GM19043 (cell line): ENCODE measurements at regions not wholly inside any gene's neighbourhood (a gene's known extent, or its start where the extent isn't known, plus 50 kb on each side); places are given as distances from the start of the nearest gene placed in this dataset.

Source experiments
- ATAC-seq: cut with Tn5 transposase; IDR thresholded peaks from one replicate; pipeline ENCODE4 v1.9.1; 2021; ENCODE audit warnings: low read depth; ENCODE audit not compliant: unreplicated experiment

DNA sequence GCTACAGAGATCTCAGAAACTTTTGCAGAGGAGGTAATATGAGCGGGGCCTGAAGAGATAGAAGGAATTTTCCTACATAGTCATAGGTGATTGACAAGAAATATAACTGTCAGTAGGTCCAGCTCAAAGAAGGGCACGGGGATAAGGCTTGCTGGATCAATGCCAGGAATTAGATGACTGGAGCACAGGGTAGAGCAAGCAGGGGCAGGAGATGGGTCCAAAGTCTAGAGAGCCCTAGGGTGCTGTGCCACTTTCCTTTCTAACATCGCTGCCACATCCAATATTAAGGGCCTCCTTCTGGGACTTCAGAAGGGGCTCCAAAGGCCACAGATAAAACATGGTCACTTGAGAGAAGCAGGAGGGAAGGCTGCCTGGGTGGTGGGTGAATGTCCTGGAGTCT is 402.2 kb downstream of the MID1IP1 start:
- ATAC-seq: no peak

DNA sequence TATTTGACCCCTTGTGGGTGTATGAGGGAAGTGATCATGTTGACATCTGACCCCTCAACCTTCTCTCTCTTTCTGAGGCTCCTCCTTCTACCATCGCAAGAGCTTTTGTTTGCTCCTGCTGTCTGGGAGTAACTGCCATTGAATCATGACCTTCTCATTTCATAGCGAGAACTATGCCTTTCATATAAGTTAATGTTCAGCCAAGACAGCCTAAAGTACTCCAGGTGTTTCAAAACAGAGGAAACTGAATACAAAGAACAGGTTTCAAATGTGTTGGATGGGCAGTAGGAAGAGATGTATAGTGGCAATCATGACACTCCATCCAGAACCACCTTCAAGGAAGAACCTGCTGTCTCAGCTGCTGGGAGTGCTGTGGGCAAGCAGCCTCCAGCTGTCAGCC is 403.1 kb downstream of the MID1IP1 start:
- no peak for ATAC-seq

DNA sequence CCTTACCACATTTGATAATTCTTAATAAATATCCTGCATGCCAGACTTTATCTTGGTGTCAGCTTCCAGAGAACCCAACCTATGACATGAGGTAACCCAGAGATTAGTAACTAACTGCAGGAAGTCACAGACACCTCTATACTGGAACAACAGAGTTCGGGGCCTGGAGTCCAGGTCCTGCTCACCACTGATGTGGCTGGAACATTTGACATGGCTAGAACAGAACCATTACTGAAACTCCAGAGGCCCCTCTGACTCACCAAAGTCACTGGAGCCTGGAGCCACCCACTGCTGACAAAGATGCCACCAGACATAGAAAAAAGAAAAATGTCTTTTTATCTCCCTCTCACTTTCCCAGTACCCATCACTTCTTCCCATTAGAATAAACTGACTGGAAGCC is 403.7 kb downstream of the MID1IP1 start:
- no peak for ATAC-seq

DNA sequence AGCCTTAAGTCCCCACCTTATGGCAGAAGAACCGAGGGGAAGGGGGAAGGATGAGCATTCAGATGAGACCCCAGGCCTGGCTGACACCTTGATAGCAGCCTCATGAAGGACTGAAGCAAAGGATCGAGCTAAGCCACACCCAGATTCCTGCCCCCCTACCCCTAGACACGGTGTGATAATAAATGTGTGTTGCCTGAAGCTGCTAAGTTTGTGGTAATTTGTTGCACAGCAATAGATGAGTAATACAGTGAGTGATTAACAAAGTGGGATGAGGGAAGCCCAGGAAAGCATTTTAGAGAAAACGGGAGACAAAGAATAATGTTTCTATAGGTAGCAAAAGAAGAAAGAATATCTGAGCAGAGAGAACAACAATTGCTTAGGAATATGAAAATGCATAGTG is 404.2 kb downstream of the MID1IP1 start:
- no peak for ATAC-seq

DNA sequence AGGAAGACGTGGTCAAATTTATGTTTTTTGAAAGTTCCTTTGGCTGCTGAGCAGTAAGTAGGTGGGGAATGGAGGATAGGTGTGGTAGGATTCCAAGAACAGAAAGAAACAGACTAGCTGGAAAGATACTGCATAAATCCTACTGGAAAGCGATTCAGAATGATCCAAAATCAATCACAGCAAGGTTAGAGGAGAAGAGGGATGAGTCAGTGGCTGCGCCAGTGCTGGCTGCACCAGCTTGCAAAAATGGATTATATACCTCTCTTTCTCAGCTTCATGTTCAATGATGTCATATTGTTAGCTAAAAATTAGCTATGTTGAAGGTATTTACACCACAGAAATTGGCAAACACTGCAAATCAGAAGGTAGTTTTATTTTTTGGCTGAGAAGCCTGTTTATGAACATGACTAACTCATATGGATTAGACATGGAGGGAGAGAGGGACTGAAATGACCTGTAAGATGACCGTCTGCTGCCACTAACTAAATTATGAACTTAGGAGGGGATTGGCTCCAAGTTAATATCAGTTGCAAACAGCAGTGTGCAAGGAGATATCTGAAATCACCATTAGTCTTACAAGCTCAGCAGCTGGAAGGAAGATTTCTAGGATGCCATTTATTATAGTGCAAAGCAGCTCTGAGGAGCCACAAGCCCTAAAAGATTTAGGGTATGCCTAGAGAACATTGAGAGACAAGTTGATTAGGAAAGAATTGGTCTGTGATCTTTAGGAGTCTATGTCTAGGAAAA is 405.3 kb downstream of the MID1IP1 start:
- no peak for ATAC-seq

DNA sequence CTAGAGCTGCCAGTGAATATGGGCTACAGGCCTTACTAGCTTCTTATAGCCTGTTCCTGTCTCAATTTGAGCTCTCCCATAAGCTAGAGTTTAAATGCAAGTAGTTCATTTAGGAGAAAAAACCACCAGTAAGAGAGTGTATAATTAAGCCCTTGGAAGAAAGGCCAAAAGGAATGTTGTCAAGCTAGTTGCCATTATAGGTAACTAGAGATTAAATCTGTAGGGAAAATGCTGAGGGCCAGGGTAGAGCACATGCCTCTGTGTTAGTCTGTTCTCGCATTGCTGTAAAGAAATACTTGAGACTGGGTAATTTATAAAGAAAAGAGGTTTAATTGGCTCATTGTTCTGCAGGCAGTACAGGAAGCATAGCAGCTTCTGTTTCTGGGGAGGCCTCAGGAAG is 410.2 kb downstream of the MID1IP1 start:
- no peak for ATAC-seq

DNA sequence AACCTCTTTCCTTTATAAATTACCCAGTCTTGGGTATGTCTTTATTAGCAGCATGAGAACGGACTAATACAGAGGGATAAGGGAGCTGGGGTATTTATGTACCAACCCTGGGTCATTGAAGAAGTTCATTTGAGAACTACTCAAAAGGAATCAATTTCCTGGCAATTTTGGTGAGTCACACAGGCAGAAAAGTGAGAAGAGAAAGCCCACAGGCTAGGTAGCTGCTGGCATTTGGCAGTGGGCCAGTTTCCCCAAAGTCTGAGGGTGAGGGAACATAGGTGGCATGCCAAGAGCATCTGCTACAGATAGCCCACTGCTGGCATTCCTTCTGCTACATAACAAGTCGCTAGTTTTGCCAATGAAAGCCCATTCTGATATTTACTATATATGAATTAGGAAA is 411.2 kb downstream of the MID1IP1 start:
- no peak for ATAC-seq

DNA sequence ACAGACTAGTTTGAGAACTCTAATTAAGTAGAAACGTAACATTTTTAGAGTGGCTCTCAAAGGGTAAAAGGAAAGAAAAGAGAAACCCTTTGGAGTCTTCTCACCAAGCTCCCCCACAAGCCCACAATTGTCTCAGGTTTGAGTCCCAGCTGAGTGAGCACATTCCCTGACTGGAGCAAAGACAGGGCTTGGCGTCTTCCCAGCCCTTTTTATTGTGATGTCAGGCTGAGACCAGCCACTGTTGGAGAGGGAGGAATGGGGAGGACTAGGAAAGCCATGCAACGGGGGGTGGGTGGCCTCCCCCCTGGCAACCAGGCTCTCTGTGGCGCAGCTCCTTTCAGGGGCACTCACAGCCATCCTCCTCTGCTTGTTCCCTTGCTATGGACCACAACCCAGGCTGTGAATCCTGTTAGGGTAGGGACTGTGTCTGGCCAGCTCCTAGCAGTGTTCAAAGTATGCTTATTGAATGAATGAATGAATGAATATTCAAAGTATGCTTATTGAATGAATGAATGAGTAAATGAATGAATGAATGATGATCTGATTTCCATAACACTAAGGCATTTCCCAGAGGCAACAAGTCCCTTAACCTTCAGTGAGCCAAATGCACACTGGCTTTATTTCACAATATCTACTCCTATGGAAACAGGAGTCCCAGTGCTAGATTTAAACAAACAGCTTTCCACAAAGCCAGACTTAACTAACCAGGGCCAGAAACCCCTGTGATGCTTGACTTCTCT is 413.3 kb downstream of the MID1IP1 start:
- no peak for ATAC-seq

DNA sequence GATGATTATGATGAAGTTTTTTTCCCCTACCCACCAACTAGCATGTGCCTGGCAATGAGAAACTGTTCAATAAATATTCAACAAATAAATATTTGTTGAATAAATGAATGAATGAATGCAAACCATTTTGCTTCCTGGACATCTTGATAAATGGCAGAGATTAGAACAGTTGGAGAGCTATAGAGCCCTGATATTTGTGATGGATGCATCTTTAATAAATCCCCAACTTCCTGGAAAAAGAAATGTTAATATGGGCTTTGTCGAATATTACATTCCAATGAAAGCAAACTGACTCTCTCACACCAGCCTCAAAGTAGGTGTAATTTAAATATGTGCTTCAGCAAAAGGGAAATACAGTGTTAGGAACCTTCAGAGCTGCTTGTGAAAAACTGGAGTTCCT is 419.7 kb downstream of the MID1IP1 start:
- no peak for ATAC-seq

DNA sequence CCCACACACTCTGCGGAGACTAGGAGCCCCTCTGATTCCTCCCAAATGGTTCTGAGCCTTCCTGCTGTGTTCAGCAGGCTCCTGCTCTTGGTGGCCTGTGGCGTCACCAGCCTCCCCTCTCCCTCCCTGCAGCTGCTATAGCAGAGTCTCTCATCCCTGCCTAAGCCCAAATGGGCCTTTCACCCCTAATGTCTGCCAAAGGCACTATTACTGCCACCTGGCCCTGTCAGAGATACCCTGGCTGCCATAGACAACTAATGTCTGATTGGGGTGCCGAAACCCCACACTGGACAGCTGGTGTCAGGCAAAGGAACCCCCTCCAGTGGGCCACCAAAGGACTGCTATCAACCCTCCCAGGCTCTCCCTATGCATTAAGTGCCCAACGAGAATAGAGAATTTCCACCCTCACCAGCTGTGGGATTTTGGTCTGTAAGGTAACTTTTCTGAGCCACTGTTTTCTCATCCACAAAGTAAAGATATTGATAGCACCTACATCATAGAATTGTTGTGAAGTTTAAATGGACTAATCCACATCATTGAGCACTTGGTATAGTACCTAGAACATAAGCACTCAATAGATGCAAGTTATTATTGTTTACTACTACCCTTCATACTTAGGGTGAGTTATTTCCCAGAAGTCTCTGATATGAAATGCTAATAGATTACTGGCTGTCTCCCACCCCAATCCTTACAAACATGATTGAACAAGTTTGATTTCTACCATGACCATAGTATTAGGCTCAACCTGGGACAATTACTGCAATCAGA is 421.3 kb downstream of the MID1IP1 start:
- no peak for ATAC-seq

DNA sequence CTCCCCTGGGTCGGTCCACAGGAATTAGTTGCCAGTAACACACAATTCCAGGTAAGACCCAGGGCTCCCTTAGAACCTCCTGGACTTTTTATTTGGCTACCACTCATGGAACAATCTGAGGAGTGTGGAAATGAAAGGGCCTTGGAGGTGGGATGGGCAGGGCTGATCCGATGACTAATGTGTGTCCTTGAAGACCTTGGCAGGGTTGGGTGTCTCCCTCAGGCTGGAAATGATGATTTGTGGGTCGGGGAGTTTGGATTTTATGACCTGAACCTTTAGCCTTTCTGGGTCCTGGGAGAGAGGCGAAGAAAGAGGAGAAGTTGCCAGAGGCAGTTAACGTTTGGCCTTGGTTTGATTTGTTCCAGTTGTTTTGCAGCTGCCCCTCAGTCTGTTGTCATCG is 425.0 kb downstream of the MID1IP1 start:
- no peak for ATAC-seq

DNA sequence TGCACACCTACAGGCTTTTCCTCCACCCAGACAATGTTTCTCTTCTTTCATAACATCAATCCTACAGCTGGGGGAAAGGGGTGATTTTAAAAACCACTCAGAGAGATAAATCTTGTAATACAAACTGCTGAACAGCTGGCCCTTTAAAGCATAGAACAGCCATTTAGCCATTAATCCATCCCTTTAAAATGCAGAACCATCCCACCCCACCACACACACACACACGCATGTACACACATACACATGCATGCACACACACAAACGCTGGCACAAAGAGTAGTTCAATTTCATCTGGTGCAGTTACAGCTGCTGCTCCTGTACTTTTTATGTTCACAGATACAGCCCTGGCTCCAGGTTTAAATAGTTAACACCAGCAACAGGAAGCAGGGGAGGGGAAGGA is 426.1 kb downstream of the MID1IP1 start:
- no peak for ATAC-seq

DNA sequence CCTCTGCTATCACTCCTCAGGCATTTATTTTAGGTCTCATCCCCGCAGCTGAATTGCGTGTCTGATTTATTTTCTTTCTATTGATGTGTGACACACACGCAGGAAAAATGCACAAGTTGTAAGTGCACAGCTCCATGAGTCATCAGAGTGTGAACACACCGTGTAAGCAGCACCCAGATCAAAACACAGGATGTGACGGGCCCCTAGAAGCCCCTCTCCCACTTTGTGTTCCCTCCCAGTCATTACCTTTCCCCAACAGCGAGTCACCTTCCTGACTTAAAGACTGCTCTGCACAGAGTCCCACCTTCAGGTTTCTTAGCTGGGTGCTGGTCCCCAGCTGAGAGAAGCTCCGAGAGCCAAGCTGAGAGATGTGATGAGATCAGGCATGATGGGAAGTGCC is 436.7 kb downstream of the MID1IP1 start:
- no peak for ATAC-seq

DNA sequence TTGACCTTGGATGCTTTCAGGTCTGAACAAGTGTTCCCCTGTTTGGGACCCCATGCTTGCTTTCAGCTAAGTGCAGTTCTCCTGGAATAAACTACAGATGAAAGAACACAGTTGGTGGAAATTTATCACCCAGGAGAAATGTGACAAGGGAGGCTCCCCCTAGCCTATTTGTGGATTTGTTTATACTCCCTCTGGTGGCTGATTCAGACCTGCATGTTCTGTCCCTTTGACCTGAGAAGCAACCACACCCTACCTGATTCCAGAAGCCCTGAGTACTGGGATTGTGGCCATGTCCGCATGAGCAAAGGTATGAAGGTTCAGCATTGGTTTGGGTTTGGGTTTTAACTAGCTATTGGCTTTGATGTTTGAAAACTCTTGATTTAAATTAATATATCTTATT is 440.9 kb downstream of the MID1IP1 start:
- no peak for ATAC-seq

DNA sequence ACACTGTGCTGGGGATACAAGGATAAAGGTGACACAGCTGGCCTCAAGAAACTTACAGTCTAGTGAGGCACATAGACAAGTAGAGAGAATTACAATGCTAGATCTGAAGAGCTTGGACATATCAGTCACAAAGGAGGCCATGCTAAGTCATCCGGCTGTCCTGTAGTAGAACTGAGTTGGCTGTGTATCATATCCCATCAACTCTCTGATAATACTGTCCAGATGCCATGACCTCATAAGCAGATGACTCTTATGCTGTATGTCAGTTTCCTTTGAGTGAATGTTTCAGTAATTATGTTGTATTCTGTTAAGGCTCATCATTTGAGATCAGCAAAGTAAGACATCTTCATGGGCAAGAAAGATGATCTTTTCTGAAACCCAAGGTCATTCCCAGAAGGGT is 442.9 kb downstream of the MID1IP1 start:
- ATAC-seq: no peak

DNA sequence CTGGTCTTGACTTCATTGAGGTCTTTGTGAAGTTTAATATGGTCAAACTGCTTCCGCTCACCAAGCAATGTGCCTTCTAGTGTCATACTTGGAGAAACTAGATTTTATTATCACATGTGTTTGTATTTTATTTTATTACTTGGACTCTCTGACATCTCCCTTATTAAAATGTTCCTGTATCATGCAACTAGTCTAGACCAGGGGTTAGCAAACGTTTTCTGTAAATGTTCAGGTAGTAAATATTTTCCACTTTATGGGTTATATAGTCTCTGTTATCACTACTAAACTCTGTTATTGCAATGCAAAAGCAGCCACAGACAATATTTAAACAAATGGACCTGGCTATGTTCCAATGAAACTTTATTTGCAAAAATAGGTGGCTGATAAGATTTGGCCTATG is 443.8 kb downstream of the MID1IP1 start:
- no peak for ATAC-seq

DNA sequence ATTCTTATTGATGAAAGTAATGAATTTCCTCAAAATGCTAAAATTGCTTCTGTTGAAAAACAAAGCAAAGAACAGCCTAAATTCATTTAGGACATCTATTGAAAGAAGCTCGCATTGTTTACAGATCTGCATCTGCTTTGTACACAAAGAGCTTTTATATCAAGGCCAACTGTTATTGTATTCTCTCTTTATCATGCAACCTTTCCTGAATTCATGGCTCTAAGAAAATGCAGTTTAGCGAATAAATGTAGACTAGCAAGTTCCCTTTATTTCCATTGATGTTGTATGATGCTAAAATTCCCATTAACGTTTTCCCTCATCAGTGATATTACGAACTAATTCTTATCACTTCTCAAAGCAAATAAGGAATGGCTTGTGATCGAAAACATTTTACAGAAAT is 446.3 kb downstream of the MID1IP1 start:
- no peak for ATAC-seq

DNA sequence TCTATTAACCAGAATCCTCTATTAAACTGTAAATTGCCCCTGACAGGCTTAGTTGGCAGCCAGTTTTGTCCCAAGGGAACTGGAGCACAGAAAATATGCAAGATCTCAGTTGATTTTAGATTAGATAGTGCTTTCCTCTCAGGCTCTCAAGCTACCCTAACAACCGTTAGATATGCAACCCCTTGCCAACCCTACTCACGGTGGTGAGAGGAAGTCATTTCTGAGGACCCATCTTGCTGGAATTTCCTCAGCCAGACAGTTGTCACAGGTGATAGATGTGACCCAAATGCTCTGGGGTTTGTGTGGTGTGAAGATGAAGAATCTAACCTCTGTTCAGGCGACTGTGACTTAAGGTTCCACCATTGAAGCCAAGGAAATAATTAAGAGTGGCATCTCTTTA is 447.1 kb downstream of the MID1IP1 start:
- no peak for ATAC-seq

DNA sequence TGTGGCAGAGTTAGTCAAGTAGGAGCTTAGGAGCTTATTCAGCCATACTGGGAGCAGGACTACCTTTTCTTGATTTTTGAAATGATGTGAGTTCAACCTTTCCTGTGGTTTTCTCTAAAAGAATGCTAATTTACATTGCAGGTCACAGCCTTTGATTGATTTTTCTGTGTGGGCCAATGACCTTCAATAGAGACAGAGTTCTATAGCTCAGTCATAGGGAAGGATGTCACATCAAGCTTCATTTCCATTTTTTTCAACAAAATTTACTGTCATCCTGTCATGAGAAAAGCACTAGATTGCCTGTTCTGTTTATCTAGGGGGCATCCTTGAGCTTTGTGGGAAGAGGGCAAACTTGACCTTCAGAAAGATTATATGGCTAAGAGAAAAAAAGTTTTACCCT is 448.7 kb downstream of the MID1IP1 start:
- no peak for ATAC-seq

DNA sequence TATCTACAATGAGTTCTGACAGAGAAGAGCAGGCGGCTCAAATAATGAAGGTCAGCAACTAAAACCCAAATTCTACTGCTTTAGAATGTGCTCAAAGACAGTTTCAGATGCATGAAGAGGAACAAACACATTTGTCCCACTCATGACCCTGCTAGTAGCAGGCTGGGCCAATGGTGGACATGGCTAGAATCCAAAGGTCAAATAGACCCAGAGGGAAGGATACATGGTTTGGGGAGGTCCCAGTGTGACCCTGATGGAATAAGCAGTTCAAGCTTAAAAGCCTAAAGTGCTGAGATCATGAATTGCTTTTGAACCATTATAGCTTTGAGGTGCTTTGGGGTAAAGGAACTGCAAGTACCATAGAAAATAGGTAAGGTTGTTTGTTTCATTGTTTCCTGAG is 450.7 kb downstream of the MID1IP1 start:
- ATAC-seq: no peak

DNA sequence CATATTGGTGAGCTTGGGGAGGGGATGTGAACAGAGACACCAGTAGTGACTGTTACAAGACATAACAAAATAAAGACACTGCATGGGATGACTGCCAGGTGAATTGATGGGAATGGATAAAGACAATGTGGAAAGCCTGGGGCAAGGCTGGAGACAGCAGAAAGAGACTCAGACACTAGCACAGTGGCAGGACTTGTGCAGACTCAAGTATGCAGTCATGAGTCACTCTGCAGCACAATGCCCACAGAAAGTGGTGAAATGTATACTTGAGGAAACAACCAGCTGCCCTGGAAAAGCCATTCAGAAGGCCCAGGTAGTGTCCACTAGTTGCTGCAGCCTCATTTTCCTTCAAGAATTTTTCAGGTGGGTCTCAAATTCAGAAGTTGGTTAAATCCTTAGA is 452.3 kb downstream of the MID1IP1 start:
- no peak for ATAC-seq

DNA sequence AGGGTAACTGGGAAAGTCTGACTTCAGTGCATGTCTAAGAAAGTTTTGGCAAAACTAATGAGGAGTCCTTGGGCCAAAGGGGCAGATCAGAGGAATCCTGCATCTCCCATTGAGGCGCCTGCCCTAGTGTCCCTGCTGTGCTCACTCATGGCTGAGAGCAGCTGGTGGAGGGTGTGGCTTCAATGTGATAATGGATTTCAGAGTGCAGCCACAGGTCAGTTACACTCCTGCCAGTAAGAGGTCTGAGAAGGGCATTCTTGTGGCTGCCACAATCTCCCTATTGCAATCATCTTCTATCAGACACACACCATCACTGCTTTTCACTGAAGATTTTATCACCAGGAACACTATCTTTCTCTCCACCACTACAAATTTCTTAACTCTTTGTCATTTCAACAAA is 457.1 kb downstream of the MID1IP1 start:
- ATAC-seq: no peak
